T-helper 2 cell (primary cell): ENCODE measurements at regions not wholly inside any gene's neighbourhood (a gene's known extent, or its start where the extent isn't known, plus 50 kb on each side); places are given as distances from the start of the nearest gene placed in this dataset.

Experiments
- DNase-seq, 5 experiments: peaks; one replicate each; pipeline versions ENCODE4 v3.0.0 to v3.0.0-alpha.2; 2012 to 2022

DNA sequence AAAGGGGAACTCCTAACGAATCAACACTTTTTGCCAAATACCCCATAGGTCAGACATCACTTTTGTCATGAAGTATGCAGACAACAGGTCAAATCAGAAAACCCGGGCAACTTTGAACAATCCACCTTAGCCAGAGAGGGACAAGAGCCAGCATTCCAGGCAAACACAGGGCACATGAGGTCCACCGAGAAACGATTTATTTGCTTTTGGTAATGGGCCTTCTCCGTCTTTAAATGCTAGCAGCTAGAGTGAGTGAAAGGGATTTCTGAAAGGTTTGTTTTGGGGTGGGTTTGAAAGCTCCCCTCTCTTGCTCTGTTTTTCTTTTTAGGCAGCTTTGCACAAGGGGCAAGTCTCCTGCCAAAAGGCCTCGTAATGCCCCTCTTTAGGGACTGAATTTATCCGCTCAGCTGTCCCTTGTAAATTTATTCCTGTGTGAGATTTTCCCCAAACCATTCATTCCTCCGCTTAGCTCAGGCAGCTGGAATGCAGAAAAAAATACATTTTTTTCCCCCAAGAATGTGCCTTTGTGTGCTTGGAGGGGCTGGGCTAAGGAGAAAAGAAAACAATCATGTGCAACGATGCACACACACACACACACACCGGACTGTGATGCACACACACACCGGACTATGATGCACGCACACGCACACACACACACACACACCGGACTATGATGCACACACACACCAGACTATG lies 196.9 kb downstream of the SNX19 start:
- DNase-seq: no peak

DNA sequence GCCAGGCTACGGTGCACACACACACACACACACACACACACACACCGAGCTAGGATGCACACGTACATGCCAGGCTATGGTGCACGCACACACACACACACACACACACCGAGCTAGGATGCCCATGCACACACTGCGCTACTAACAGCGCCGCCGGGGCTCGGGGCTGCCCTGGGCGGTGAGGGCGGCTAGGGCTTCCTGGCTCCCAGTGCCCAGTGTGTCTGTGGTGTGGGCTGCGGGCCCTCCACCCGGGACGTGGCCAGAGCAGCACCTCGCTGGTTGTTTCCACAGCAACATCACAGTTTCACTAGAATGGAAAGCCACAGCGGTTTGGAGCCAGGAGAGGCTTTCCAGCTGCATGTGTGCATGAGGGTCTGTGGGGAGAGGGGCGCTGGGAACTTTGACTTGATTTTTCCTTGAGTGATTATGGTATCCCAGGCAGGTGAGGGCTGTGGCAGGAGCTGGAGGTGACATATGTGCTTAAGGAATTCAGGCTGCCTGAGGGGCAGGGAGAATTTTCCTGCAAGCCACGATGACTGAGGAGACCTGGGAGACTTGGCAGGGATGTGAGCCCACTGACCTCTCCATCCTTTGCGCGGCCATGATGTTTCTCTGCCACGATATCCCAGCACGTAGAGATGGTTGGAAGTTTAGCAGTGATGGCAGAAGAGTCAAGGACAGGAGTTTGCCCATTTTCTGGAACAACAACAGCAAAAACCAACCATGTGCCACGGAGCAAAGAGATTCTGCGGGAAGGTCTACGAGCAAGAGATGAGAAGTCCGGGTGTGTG lies 195.9 kb downstream of the SNX19 start:
- no peak for DNase-seq

DNA sequence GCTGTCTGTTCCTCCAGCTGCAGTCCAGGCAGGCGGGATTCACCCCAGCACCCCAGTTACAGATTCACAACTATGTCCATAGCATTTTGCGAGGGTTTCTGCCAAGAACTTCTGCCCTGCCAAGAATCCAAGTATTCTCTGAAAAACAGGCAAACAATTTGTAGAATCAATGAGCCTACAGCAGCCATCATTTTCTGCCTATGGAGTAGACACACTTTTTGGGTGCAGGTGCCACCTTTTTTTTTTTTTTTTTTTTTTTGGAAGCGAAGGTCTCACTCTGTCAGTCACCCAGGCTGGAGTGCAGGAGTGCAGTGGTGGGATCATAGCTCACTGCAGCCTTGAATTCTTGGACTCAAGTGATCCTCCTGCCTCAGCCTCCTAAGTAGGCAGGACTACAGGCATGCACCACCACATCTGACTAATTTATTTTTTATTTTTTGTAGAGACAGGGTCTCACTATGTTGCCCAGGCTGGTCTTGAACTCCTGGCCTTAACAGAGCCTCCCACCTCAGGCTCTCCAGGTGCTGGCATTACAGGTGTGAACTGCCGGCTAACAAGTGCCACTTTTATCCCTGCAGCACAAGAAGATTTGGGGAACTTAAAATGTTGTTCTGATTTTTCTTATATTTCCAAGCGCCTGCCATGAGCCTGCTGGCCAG lies 195.1 kb downstream of the SNX19 start:
- DNase-seq: no peak

DNA sequence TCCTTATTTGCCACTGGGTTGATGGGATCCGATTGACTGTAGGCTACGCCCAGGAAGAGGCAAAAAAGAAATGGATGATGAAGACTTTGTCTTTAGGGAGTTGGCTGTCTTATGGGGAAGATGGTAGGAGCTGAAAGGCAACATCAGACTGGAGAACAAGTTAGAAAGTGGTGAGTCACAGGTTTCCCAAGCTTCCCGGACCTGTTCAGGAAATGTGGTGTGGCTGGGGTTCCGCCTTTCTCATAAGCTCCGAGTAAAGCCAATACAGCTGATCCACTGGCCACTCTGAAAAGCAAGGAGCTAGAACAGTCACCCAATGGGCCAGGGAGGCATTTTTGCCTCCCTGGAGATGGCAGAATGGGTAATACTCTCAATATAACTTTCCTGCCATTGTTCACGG lies 194.5 kb downstream of the SNX19 start:
- no peak for DNase-seq

DNA sequence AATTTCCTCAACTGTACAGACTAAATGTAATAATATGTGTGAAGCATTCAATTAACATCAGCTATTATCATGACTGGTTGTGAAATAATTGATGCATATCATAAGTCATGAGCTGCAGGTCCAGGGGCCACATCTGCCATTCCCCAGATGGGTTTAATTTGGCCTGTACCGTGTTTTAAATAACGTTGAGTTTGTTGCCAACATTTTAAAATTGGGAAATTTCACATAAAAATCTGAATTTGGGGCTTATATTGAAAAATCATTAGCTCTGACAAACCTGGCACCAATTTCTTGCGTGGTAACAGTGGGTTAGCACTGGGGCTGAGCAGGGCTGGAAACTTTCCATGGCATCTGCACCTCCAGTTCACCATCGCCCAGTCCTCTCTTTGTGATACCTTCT lies 193.9 kb downstream of the SNX19 start:
- DNase-seq: no peak

- DNase-seq: no peak
These were observed 190.7 kb downstream of the SNX19 start for GRCh38 chr11:130725421-130726233.

DNA sequence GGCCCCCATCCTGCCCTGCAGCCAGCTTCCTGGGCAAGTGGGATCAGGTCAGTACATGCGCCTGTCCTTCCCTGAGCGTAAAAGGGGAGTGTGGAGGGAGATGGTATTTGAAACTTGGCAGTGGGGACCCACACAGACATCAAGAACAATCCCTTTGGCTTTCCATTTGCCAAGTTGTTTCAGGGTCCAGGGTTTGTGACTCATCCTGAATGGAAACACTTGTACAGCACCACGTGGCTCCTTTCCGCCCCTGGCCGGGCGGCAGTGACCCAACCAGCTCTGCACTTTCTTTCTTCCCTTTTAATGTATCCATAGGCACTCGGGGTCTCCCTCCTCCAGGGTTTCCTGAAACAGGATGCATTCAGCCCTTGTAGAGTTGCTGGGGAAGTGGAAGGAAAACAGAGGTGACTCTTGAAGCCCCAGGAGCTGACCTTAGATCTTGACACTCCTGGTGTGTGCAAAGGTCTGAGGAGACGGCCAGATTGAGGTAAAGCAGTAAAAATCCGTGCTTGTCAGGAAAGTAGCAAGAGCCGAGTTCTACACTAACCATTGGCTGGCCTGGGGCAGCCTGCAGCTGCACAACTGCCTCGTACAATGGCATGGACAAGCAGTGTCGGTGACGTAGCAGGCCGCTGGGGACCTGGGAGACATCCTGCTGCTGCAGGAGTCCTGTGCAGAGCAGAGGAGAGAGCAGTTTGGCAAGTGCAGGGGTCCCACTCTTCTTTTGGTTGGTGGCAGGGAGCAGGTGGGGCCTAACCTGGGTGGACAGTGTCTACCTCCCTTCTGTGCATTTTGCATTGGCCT lies 189.8 kb downstream of the SNX19 start:
- no peak for DNase-seq

GRCh38 chr11:130727157-130728119 lies 188.8 kb downstream of the SNX19 start:
- no peak for DNase-seq

DNA sequence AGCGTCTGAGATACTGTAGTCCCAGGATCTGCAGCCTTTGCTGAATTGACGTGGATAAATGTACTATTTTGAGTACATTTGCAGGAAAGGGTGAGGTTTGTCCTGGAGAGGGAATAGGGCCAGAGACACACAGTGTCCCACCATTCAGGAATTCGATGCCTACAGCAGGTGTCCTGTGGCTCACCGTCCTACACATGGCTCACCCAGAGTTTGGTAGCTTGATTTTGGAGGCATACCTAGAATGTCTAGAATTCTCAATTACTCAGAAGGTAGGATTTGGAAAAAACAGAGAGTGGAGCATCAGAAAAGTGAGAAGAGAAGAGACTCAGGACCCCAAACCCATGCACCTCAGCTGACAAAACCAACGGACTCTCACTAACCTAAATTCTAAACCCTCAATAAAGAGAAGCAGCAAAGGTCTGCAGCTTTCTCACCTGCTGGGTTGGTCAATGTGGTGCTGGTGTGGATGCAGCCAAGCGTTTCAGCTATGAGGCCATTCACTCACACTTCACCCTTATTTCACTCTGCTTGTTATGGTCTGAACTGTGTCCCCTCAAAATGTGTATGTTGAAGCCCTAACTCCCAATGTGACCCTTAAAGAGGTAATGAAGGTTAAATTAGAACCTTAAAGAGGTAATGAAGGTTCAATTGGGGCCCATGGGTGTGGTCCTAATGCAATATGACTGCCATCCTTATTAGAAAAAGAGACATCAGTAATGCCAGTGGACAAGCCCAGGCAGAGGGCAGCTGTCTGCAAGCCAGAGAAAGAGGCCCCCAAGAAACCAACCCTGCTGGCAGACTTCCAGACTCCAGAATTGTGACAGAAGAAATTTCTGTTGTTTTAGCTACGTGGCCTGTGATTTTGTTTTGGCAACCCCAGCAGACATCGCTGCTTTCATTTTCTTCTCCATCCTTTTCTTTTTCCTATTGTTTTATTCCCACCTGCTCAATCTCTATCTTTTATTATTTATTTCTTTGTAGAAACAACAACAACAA lies 187.8 kb downstream of the SNX19 start:
- no peak for DNase-seq

DNA sequence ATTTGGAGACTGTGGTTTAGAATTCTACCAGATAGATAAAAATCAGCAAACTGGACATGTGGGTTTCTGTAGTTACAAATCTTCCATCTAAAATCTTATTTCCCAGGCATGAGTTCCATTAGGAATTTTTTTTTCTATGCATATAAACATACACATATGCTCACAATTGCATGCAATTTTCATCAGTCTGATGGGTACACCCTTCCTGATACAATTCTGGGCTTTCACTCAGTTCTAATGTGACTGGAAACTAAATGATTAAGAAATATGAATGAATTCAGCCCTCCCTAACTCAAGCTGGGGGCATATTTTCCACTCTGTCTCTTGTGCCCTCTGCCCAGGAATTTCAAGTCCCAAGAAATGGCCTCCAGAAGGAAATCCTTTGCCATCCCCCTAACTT lies 187.1 kb downstream of the SNX19 start:
- DNase-seq: no peak

GRCh38 chr11:130729678-130730300 lies 186.5 kb downstream of the SNX19 start:
- no peak for DNase-seq

DNA sequence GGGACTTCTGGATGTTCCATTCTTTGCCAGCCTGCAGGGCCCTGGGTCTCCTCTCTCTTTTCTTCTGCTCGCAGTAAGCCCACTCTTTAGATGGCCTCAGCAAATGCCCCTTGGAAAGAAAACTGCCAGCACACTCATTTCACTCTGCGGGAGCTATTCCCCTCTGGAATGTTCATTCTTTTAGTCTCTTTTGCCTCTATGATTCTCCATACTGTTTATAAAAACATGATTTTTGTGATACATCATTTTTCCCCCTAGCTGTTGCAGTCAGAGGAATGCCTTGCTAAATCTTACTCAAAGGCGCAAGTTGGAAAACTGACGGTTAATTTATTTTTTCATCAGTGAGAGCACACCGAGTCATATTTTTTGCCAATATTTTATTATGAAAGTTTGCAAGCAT lies 184.9 kb downstream of the SNX19 start:
- DNase-seq: no peak

DNA sequence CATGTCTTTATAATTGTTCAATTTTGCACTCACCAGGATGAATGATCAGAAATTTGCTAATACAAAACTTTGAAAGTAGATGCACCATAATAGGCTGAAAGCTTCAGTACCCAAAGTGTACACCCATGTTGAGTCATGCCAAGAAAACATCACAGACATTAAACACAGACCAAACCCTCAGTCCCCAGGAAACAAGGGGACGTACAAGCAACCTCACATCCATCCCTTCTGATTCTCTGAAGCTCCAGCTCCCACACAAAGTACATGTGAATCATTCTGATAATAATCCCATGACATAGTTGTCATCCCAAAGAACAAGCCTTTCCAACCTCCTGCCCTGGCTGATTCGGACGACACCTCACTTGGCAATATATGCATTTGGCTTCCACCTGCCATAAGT lies 183.8 kb downstream of the SNX19 start:
- no peak for DNase-seq

- peak in 1 of 5 experiments; percentile 12 for DNase-seq
These were observed 179.0 kb downstream of the SNX19 start for GRCh38 chr11:130737041-130737830.

DNA sequence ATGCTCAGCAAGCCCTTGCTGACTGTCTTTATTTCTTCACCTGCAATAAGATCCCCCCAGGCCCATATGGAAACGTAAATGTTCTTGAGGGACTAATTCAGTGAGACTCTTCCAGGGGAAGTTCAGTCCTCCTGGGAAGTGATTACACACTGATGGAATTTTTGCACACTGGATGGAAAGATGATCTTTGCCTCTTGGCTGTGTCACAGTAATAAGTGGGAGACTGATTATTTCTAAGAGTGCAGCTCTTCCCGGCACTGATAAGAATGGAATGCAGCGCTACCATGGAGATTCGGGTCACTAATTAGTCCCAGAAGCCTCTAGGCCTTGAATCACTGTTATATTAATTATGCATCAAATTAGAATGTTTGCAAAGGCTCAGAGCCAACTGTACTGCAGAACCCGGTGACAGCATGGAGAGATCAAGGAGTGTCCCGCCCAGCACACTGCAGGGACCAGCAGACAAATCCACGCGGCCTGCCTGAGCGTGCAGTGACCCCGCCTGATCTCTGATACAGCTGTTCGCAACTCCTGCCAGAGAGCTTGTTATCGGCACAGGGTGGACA lies 178.3 kb downstream of the SNX19 start:
- no peak for DNase-seq

DNA sequence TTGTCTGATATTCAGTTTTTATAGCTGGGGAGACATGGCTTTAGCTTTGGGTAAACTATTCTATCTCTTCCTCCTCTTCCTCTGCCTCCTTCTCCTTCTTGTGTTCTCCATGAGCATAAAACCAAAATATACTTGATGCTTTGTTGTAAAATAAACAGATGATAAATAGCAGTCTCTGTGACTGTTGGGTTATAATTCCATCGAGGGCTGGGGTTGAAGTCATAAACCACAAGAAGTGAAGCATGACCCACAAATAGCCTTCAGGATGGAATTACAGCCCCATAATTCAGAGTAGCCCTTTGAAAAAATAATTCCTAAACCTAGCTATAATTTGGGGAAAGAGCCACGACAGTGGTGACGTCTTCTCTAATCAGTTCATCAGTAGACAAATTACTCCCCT lies 177.7 kb downstream of the SNX19 start:
- no peak for DNase-seq

DNA sequence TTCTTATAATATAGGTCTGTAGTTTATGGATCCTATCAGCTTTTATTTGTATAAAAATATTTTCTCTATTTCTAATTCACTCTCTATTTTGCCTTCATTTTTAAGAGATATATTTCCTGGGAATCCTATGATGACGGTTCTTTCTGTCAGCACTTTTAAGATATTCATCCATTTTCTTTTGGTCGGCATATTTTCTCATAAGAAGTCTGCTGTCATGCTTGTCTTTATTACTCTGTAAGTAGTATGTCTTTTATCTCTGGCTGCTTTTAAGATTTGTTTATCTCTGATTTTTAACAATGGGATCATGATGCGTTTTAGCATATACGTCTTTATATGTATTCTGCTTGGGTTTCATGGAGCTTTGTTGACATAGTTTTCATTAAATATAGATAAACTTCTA lies 175.5 kb downstream of the SNX19 start:
- no peak for DNase-seq

GRCh38 chr11:130744794-130745193 lies 171.5 kb downstream of the SNX19 start:
- no peak for DNase-seq
